HepG2 (cell line): ENCODE measurements at regions not wholly inside any gene's neighbourhood (a gene's known extent, or its start where the extent isn't known, plus 50 kb on each side); places are given as distances from the start of the nearest gene placed in this dataset.

ENCODE experiments used
- ERF ChIP-seq: IDR thresholded peaks from 2 replicates; pipeline ENCODE4 v1.6.1; 2018; ENCODE audit warnings: missing biosample characterization, missing genetic modification reagents
- KAT8 ChIP-seq: IDR thresholded peaks from 2 replicates; pipeline ENCODE4 v1.6.1; 2016; ENCODE audit warnings: missing genetic modification reagents, missing compliant biosample characterization
- MAZ ChIP-seq, 2 experiments: sonication (generic) in 1 of 2; formaldehyde crosslinking in 1 of 2; IDR thresholded peaks; 2 replicates each; pipeline versions ENCODE4 v1.5.0 to v1.6.1; 2012 to 2020; ENCODE audit warnings: low read depth in 2 of 2, mild to moderate bottlenecking in 2 of 2, borderline replicate concordance in 1 of 2, improper control_type of control experiment in 1 of 2, low read length in 1 of 2, missing genetic modification reagents in 1 of 2, moderate library complexity in 1 of 2
- SRY ChIP-seq: sonication (generic); formaldehyde crosslinking; IDR thresholded peaks from 2 replicates; pipeline ENCODE4 v1.8.0; 2022; ENCODE audit warnings: mild to moderate bottlenecking, missing genetic modification reagents
- ZNF274 ChIP-seq: sonication (generic); formaldehyde crosslinking; IDR thresholded peaks from 2 replicates; pipeline ENCODE4 v1.5.1; 2020; ENCODE audit warnings: mild to moderate bottlenecking, missing genetic modification reagents
- TF ChIP-seq, protein P1 (sequence below): sonication (generic); formaldehyde crosslinking; IDR thresholded peaks from 2 replicates; pipeline ENCODE4 v1.5.0; 2020; ENCODE audit warnings: mild to moderate bottlenecking, missing genetic modification reagents, moderate library complexity
- TF ChIP-seq, protein P2 (sequence below): sonication (generic); formaldehyde crosslinking; IDR thresholded peaks from 2 replicates; pipeline ENCODE4 v1.5.0; 2020; ENCODE audit warnings: mild to moderate bottlenecking, missing genetic modification reagents

DNA sequence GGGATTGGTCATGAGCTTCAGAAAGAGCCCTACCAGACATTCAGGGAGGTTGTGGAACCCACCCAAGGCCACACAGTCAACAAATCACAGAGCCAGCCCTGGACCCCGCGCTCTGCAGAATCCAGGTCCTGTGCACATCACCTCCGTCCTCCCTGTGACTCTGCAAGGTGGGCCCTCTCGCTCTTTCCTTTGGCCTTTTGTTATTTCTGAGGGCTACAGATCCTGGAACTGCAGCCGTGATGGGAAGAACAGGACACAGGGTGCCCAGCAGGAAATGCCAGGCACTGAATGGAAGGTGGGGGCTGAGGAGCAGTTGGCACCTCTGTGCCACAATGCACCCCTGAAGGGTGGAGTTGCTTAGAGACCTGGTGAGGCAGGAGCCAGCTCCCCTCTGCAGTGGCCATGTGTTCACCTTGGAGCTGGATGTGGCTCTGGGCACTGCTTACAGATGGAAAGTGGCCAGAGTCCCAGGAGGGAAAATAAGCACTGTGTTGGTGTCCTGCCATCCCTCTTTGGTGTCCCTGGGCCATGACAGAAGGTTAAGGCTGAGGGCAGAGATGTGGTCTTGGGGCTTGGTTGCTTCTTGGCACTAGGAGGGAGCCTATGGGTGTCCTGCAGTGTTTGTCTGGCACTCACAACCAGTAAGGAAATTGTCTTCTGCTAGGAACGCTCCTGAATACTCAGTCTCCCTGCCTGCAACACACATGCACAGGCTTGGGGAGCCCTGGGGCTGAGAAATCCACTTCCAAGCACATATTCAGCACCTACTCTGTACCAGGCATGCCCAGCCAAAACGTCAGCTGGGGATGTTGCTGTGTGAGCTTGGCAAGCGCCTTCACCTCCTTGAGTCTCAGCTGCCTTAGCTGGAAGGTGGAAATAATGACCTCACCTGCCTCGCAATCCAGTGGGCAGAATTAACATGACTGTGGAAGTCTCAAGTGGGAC is 98.0 kb upstream of the SLC6A6 start:
- TF ChIP-seq MAZ (IDR thresholded peaks at IDR 0.05; ENCODE audit: borderline replicate concordance, low read depth, low read length) = no peak
- no peak for TF ChIP-seq MAZ (CRISPR knock-in tag; IDR thresholded peaks at IDR 0.05; ENCODE audit: low read depth)
- TF ChIP-seq, protein P1, sequence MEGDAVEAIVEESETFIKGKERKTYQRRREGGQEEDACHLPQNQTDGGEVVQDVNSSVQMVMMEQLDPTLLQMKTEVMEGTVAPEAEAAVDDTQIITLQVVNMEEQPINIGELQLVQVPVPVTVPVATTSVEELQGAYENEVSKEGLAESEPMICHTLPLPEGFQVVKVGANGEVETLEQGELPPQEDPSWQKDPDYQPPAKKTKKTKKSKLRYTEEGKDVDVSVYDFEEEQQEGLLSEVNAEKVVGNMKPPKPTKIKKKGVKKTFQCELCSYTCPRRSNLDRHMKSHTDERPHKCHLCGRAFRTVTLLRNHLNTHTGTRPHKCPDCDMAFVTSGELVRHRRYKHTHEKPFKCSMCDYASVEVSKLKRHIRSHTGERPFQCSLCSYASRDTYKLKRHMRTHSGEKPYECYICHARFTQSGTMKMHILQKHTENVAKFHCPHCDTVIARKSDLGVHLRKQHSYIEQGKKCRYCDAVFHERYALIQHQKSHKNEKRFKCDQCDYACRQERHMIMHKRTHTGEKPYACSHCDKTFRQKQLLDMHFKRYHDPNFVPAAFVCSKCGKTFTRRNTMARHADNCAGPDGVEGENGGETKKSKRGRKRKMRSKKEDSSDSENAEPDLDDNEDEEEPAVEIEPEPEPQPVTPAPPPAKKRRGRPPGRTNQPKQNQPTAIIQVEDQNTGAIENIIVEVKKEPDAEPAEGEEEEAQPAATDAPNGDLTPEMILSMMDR (CRISPR knock-in tag) = no peak
- TF ChIP-seq ZNF274 (CRISPR knock-in tag) = no peak
- TF ChIP-seq ERF (CRISPR knock-in tag) = no peak
- TF ChIP-seq, protein P2, sequence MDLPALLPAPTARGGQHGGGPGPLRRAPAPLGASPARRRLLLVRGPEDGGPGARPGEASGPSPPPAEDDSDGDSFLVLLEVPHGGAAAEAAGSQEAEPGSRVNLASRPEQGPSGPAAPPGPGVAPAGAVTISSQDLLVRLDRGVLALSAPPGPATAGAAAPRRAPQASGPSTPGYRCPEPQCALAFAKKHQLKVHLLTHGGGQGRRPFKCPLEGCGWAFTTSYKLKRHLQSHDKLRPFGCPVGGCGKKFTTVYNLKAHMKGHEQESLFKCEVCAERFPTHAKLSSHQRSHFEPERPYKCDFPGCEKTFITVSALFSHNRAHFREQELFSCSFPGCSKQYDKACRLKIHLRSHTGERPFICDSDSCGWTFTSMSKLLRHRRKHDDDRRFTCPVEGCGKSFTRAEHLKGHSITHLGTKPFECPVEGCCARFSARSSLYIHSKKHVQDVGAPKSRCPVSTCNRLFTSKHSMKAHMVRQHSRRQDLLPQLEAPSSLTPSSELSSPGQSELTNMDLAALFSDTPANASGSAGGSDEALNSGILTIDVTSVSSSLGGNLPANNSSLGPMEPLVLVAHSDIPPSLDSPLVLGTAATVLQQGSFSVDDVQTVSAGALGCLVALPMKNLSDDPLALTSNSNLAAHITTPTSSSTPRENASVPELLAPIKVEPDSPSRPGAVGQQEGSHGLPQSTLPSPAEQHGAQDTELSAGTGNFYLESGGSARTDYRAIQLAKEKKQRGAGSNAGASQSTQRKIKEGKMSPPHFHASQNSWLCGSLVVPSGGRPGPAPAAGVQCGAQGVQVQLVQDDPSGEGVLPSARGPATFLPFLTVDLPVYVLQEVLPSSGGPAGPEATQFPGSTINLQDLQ (CRISPR knock-in tag) = no peak
- TF ChIP-seq KAT8 (CRISPR knock-in tag) = no peak
- no peak for TF ChIP-seq SRY (CRISPR knock-in tag)
